GM21619 (cell line): ENCODE measurements at regions not wholly inside any gene's neighbourhood (a gene's known extent, or its start where the extent isn't known, plus 50 kb on each side); places are given as distances from the start of the nearest gene placed in this dataset.
"Not testable (repeated sequence)": the region's sequence is repeated elsewhere in the genome, so short reads cannot be mapped to it uniquely, and the experiment has no call there.

Experiments
- ATAC-seq: cut with Tn5 transposase; IDR thresholded peaks from one replicate; pipeline ENCODE4 v1.9.1; 2021; ENCODE audit not compliant: unreplicated experiment

GRCh38 chr4:77220828-77221613 lies 64.0 kb downstream of the CCNG2 start:
- no peak for ATAC-seq

GRCh38 chr4:77225022-77225421 lies 68.0 kb downstream of the CCNG2 start:
- no peak for ATAC-seq

GRCh38 chr4:77226939-77227705 lies 70.1 kb downstream of the CCNG2 start:
- ATAC-seq: no peak

GRCh38 chr4:77229433-77229832 lies 72.4 kb downstream of the CCNG2 start:
- no peak for ATAC-seq

- no peak for ATAC-seq
These were observed 75.6 kb downstream of the CCNG2 start for GRCh38 chr4:77232653-77233052.

GRCh38 chr4:77235289-77235854 lies 78.4 kb downstream of the CCNG2 start:
- no peak for ATAC-seq

GRCh38 chr4:77236806-77237205 lies 79.8 kb downstream of the CCNG2 start:
- ATAC-seq: no peak

GRCh38 chr4:77240469-77241066 lies 83.6 kb downstream of the CCNG2 start:
- peak; percentile 74 for ATAC-seq

GRCh38 chr4:77248805-77249204 lies 91.8 kb downstream of the CCNG2 start:
- ATAC-seq: no peak

- no peak for ATAC-seq
These were observed 94.7 kb downstream of the CCNG2 start for GRCh38 chr4:77251751-77252150.

- ATAC-seq: no peak
These were observed 106.2 kb downstream of the CCNG2 start for GRCh38 chr4:77263247-77263646.

GRCh38 chr4:77263976-77264375 lies 107.0 kb downstream of the CCNG2 start:
- ATAC-seq: not testable (repeated sequence)

- no peak for ATAC-seq
These were observed 107.8 kb downstream of the CCNG2 start for GRCh38 chr4:77264826-77265225.

GRCh38 chr4:77268108-77268507 lies 111.1 kb downstream of the CCNG2 start:
- ATAC-seq: no peak

- no peak for ATAC-seq
These were observed 112.5 kb downstream of the CCNG2 start for GRCh38 chr4:77269505-77269904.

GRCh38 chr4:77273412-77273811 lies 116.4 kb downstream of the CCNG2 start:
- ATAC-seq: no peak

GRCh38 chr4:77279114-77279513 lies 122.1 kb downstream of the CCNG2 start:
- ATAC-seq: not testable (repeated sequence)

- ATAC-seq: no peak
These were observed 125.3 kb downstream of the CCNG2 start for GRCh38 chr4:77282305-77282704.

GRCh38 chr4:77284036-77284435 lies 127.0 kb downstream of the CCNG2 start:
- ATAC-seq: no peak

- no peak for ATAC-seq
These were observed 129.9 kb downstream of the CCNG2 start for GRCh38 chr4:77286906-77287305.

- ATAC-seq: no peak
These were observed 136.4 kb downstream of the CCNG2 start for GRCh38 chr4:77293426-77293825.

- ATAC-seq: not testable (repeated sequence)
These were observed 144.0 kb downstream of the CCNG2 start for GRCh38 chr4:77300996-77301395.
